IMR-90 (cell line): ENCODE measurements at regions not wholly inside any gene's neighbourhood (a gene's known extent, or its start where the extent isn't known, plus 50 kb on each side); places are given as distances from the start of the nearest gene placed in this dataset.

Experiments used
- CEBPB ChIP-seq: IDR thresholded peaks from 2 replicates; pipeline ENCODE4 v1.6.1; 2012; ENCODE audit warnings: low read depth, low read length, improper control_type of control experiment
- CTCF ChIP-seq: conservative IDR thresholded peaks from 2 replicates; pipeline ENCODE4 v1.5.1; 2012; ENCODE audit warnings: mild to moderate bottlenecking, low read depth, low read length, improper control_type of control experiment
- ELK1 ChIP-seq: fragments of 150-350 bp; IDR thresholded peaks from 2 replicates; pipeline ENCODE4 v1.6.1; 2016; ENCODE audit warnings: low read depth, mild to moderate bottlenecking, low read length, moderate library complexity, borderline replicate concordance
- MXI1 ChIP-seq: IDR thresholded peaks from 2 replicates; pipeline ENCODE4 v1.6.1; 2012; ENCODE audit warnings: low read depth, mild to moderate bottlenecking, low read length, moderate library complexity, borderline replicate concordance
- POLR2A ChIP-seq: IDR thresholded peaks from 2 replicates; pipeline ENCODE4 v1.6.1; 2012; ENCODE audit warnings: mild to moderate bottlenecking, low read depth, low read length
- RCOR1 ChIP-seq: IDR thresholded peaks from 2 replicates; pipeline ENCODE4 v1.6.1; 2012; ENCODE audit warnings: mild to moderate bottlenecking, low read length, improper control_type of control experiment; ENCODE audit not compliant: insufficient replicate concordance
- RFX5 ChIP-seq: IDR thresholded peaks from 2 replicates; pipeline ENCODE4 v1.8.0; 2012; ENCODE audit warnings: low read depth, mild to moderate bottlenecking, low read length, moderate library complexity
- USF2 ChIP-seq: fragments of 150-350 bp; IDR thresholded peaks from 2 replicates; pipeline ENCODE4 v1.6.1; 2017; ENCODE audit warnings: mild to moderate bottlenecking, antibody characterized with exemption, low read length, low read depth

GRCh38 chr3:59284926-59285325 lies 235.1 kb upstream of the CFAP20DC start:
- TF ChIP-seq CTCF (no peak), RFX5 (no peak), ELK1 (no peak), POLR2A (no peak), USF2 (no peak), MXI1 (no peak), RCOR1 (no peak), CEBPB (no peak)
